NK-92 treated with Interleukin-12 subunit alpha and Interleukin-12 subunit beta, amount 100 ng/mL, for 24 hours (cell line): ENCODE measurements at regions not wholly inside any gene's neighbourhood (a gene's known extent, or its start where the extent isn't known, plus 50 kb on each side); places are given as distances from the start of the nearest gene placed in this dataset.

Source experiments
- DNase-seq: peaks from one replicate; lab custom pipeline; 2025; lab: John Stamatoyannopoulos, UW

DNA sequence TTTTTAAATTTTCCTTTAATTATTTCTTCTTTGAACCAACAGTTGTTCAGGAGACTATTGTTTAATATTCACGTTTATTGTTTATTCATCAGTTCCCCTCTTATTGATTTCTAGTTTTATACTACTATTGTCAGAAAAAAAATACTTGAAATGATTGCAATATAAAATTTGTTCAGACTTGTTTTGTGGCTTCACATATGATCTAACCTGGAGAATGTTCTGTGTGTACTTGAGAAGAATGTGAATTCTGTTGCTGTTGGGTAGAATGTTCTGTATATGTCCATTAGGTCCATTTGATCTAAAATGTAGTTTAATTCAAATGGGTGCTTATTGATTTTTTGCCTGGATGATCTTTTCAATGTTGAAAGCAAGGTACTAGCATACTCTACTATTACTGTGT is 408.7 kb upstream of the RIOK2 start:
- DNase-seq, result no peak

DNA sequence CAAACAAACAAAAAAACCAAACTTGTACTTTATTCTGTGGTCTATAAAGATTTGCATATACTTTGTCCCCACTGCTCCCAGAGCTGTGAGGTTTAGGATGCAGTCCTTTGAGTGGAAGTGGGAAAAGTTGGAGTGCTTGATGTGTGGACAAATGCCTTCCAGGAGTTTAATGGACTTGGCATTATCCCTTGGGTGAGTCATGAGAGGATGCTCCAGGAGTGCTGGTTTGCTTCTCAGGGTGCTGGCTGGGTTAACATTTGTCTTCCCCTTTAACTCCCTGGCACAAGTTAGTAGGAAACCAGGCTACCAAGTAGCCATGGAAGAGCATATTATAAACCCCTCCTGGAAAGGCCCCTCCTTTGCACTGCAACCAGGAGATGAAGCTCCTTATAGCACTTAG is 417.4 kb upstream of the RIOK2 start:
- DNase-seq, result no peak

DNA sequence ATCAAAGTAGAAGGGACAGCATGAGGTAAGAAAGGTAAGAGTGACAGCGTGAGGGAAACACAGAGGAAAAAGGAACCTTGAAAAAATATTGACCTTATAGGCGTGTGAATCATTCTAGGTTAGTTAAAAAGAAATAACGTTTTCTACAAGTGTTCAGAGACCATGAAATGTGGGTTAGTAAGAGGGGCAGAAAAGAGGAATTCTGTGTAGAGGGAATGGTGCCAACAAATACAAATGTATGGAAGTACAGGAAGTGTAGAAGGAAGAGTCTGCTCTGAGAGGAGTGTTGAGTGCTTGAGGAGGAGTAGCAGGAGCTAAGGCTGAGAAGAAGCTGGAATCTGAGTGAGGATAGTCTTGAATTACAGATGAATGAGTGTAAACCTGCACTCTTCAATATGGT is 418.6 kb upstream of the RIOK2 start:
- no peak for DNase-seq

DNA sequence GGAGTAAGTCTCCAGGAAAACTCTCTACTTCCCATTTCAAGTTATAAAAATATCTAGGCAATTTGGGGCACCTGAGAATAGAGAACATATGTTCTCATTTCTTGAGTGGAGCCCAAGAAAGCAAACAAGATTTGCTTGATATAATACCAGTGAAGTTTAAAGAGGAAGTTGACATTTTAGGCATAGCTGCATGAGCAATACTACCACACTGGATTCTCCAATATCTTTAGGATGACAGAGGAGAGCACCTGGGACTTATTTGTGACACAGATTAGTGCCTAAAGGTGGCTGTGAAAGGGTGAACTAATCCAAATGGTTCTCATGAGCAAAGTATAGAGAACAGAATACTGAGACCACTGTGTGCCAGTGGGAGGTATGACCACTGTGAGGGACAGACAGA is 423.5 kb upstream of the RIOK2 start:
- DNase-seq, result no peak

DNA sequence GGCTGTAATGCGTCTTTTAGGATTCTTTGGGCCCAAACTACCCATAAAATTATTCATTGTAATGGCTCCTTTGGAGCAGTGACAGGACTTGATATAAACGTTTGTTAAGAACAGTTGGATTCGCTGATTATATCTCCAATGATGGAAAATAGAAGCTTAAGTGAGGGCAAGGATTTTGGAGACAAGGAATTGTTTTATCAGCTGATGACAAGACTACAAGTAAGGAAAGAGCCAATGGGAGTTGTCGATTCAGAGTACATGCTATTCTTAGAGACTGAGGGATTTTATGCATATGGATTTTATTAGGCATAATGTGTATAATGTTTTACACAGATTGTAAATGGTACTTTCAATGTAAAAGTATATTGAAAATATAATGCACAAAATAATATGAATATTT is 425.5 kb upstream of the RIOK2 start:
- DNase-seq, result no peak

DNA sequence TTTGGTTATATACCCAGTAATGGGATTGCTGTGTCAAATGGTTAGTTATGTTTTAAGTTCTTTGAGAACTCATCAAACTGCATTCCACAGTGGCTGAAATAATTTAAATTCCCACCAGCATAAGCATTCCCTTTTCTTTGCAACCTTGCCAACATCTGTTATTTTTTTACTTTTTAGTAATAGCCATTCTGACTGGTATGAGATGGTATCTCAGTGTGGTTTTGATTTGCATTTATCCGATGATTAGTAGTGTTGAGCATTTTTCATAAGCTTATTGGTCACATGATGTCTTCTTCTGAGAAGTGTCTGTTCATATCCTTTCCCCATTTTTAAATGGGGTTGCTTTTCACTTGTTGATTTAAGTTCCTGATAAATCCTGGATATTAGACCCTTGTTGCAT is 435.7 kb upstream of the RIOK2 start:
- no peak for DNase-seq

DNA sequence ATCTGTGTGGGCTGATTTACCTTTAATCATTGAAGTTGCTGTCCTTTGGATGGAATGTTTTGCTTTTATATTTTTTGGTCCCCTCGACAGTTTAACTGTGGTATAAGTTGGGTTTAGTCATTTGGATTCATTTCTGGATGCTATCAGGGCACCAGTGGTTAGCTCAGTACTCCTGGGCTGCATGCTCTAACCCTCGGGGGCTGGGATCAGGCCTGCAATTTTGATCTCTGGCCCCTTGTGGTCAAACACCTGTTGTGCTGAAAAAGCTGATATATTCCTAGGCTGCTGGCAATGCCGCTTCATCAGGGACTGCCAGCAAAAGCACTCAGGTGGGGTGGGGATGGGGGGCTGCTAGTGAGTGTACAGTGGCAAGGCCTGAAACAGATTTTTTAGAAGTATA is 440.4 kb upstream of the RIOK2 start:
- no peak for DNase-seq

DNA sequence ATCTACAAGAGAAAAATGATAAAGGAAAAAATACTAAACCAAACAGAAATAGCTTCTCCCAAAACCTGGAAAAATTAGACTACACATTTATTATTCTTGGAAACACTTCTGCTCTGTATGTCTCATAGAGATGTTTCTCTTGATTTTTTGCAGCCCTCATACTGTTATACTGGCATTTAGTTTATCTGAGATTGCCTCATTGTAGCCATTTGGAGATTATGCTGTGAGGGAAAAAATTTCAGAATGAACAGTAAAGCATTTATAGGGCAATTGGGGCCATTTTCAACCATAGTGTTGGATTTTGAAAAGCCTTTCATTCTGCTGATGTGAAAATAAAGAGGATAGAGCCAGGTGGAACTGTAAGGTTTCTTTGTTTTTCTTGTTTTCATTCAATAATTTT is 441.8 kb upstream of the RIOK2 start:
- no peak for DNase-seq

- DNase-seq, result no peak
These were observed 444.2 kb upstream of the RIOK2 start for GRCh38 chr5:97627272-97627671.

DNA sequence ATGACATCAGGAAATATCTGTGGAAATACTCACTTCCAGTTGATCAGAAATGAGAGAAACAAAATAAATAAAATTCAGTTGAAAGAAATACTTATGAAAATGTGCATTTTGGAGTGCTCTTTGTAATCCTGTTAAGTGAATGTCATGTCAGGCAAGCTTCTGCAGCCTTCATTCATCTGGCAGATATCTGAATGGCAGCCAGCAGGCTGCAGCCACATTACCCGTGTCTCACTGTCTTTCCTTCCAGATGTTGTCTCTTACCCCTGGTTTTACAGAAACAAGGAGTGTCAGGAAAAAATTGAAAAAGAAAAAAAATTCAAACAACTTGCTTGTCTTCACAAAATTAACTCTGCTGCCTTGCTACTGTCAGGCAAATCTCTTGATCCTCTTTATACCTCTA is 445.0 kb upstream of the RIOK2 start:
- no peak for DNase-seq

GRCh38 chr5:97628807-97629206 is 445.8 kb upstream of the RIOK2 start:
- no peak for DNase-seq

DNA sequence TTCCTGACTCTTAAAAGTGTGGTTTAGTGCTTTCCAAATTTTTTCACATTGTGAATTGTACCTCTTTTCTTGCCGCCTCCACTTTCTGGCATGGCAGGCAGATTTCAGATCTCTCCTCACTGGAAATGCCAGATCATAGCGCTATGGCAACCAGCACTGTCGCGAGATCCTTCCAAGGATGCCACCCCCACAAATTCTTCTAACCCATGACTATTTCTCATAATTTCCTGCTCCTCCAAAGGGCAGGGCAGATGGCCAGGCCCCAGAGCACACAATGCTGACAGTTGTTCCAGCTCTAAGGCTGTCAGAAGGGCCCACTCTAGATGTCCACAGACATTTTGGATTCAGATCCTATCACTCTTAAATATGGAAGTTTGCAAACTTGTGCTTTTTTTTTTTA is 446.2 kb upstream of the RIOK2 start:
- no peak for DNase-seq

GRCh38 chr5:97635553-97635952 is 452.5 kb upstream of the RIOK2 start:
- DNase-seq, result no peak

DNA sequence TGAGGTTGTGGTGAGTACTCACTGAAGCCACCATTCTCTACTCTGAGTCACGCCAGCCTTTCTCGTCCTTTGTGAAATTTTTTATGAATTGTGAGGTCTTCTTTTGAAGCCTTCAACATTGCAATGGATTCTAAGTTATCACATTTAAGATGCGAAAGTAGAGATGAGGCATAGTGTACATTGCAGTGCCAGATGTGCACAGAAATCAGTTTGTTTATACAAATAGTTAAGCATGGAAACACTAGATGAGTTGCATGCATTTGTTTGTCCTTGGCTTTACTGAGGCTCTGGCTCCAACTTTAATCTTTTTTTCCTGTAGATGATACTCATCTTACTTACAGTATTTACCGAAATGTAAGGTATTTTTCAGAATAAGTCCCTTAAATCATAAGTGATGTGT is 453.7 kb upstream of the RIOK2 start:
- DNase-seq, result no peak

GRCh38 chr5:97641081-97641480 is 458.0 kb upstream of the RIOK2 start:
- DNase-seq, result no peak

GRCh38 chr5:97644206-97644605 is 461.2 kb upstream of the RIOK2 start:
- no peak for DNase-seq

DNA sequence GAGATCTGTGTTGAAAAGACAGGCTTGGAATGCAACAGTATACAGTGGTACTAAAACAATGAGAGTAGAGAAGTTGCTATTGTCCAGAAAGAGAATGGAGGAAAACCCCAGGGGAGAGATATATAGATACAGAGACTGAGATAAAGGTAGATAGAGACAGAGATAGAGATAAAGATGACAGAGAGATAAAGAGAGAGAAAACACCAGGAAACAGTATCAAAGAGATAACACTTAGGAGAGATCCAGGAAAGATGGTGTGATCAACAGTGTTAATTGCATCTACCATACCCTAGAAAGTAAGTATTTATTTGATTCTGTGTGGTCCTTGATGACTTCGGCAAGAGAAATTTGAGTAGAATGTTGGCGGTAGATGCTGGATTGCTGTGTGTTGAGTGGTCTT is 461.8 kb upstream of the RIOK2 start:
- no peak for DNase-seq

GRCh38 chr5:97657239-97657638 is 474.2 kb upstream of the RIOK2 start:
- no peak for DNase-seq

DNA sequence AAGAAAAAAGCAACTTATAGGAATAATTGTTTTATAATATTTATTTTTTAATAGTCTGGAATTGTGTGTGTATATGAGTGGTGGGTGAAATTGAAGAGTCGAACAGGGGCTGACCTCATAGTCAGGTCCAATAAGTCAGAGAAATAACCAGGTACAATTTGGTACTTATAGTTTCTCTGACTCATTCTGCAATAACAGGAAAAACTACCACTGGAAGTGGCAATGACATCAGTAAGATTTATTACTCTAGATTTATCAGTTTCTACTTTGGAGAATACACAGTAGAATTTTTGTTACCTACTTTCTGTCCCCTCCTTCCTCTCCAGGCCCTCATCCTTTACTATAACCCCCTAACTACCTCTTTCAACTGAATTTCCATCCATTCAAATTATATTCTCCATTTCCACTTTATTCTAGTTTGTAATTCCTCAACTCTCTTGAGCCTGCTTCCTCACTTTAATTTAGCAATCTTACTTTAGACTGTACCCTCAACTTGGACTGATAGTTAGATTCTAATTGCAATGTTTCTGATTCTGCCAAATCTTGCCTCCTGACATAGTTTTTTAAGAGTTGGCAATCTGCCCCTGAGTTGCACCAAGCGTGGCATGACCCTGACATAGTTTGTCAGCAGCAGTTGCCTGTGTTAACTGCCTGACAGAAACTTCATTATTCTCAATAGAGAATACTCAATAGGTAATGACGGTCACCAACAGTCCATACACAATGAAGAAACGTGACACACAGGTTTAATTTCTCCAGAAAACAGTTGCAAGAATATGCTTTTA is 475.3 kb upstream of the RIOK2 start:
- DNase-seq, result no peak

- DNase-seq, result no peak
These were observed 483.7 kb upstream of the RIOK2 start for GRCh38 chr5:97666783-97667182.

GRCh38 chr5:97670447-97670846 is 487.4 kb upstream of the RIOK2 start:
- no peak for DNase-seq

DNA sequence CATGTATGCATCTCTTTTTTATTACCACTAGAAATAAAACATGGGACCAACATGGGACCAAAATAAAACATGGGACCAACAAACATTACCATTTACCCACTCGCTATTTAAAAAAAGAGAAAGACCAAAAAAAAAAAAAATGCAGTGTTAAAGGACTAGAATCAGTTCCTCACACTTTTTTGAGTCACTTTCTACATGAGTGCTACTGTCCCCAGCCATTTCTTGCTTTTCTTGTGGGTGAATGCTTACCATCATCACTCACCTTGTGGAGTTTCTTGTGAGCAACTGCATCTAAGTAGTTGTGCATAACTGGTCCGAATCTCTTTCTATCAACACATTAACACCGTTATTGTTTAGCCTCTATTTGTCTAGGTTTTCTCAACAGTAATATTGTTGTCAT is 493.6 kb upstream of the RIOK2 start:
- DNase-seq, result no peak

DNA sequence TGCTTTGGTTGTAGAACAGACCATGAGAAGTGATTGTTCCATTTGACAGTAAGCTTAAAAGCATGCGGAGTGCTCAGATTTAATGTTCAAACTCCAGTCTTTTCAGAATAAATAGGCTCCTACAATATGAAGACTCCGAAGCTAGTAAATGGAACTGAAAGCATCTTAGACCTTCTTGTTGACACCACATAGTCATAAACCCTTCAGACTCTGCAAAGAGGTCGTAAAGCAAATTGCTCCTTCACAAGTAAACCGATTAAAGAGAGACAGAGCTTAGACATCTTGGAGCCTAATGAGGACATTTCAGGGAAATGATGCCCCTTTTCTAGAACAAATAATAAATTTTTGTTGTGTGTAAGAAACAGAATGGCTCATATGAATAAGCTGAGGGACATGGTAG is 511.0 kb upstream of the RIOK2 start:
- DNase-seq, result no peak

- no peak for DNase-seq
These were observed 531.4 kb upstream of the RIOK2 start for GRCh38 chr5:97714424-97714823.

DNA sequence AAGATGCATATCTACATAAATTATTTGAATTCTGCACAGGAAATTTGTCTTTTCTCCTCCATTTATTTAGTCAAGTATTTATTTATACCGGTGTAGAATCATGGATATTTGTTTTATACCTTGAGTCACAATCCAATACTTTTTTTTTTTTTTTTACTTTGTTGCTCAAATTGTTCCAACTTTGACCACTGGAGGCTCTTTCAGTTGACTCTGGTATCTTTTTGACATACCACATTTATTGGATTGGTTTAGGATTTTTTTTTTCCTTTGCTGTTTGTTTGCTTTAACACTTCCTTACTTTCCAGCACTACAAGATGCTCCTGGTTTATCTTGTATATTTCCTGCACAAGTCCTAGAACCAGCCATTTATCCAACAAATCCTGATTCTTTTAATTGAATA is 543.1 kb upstream of the RIOK2 start:
- no peak for DNase-seq
